ENCODE measurements at regions not wholly inside any gene's neighbourhood (a gene's known extent, or its start where the extent isn't known, plus 50 kb on each side); places are given as distances from the start of the nearest gene placed in this dataset.

DNA sequence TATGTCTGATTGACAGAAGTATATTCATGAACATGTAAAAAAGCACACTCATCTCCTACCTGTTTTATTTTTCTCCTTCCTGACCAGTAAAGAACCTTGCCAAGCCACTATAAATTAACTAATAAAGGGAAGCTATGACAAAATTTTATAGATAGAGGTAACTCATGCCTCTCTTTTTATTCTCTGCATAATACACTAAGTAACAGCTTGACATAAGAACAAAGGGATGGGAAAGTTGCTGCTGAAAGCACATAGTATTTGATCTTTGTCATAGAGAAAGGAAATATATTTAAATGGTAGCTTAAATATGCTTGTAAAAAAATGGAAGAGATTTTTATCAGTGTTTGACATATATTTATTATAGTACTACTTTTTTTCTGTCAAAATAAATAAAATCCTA is 1065.7 kb upstream of the CDH9 start:
- Histone ChIP-seq H3K9me3 (no peaks in the 10 kb centered on the region), H3K27ac (no peak overlapping the region), H3K27me3 (replicated peaks; ENCODE audit: insufficient read depth) (no peaks in the 10 kb centered on the region), H3K36me3 (no peaks in the 10 kb centered on the region), H3K4me3 (no peak overlapping the region), H3K4me1 (ENCODE audit: control insufficient read depth in 1 of 2, low read depth in 2 of 2) (no peaks in the 10 kb centered on the region)
- DNase-seq (ENCODE audit: low spot score) (no peak), ATAC-seq (ENCODE audit: insufficient number of reproducible peaks, low FRiP score, low read depth) (no peak)
- TF ChIP-seq, protein P1, sequence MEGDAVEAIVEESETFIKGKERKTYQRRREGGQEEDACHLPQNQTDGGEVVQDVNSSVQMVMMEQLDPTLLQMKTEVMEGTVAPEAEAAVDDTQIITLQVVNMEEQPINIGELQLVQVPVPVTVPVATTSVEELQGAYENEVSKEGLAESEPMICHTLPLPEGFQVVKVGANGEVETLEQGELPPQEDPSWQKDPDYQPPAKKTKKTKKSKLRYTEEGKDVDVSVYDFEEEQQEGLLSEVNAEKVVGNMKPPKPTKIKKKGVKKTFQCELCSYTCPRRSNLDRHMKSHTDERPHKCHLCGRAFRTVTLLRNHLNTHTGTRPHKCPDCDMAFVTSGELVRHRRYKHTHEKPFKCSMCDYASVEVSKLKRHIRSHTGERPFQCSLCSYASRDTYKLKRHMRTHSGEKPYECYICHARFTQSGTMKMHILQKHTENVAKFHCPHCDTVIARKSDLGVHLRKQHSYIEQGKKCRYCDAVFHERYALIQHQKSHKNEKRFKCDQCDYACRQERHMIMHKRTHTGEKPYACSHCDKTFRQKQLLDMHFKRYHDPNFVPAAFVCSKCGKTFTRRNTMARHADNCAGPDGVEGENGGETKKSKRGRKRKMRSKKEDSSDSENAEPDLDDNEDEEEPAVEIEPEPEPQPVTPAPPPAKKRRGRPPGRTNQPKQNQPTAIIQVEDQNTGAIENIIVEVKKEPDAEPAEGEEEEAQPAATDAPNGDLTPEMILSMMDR (IDR thresholded peaks at IDR 0.05) = no peak

DNA sequence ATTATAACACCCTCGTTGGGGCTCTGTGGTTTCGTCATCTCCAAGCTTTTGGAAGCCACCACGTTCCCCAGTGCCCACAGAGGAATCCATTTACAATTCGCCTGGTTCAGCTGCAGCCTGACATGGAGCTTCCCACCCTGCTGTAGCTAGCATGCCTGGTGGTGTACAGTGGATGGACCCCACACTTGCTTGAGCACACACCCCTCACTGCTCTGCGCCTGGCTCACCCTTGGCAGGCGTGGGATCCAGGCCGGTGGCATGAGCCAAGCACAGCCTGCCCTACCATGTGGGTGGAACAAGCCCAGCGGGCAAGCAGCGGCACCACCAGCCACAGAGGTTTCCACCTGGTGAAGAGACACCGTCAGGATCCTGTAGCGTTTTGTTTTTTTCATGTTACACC is 1045.7 kb upstream of the CDH9 start:
- no peak for ATAC-seq (ENCODE audit: insufficient number of reproducible peaks, low FRiP score, low read depth)
- TF ChIP-seq, protein P1 (IDR thresholded peaks at IDR 0.05) = no peak
- H3K27ac ChIP-seq = no peak overlapping the region
- no peaks in the 10 kb centered on the region for H3K4me1 ChIP-seq (ENCODE audit: control insufficient read depth in 1 of 2, low read depth in 2 of 2)
- DNase-seq (ENCODE audit: low spot score) = no peak
- H3K4me3 ChIP-seq = no peak overlapping the region
- no peaks in the 10 kb centered on the region for H3K36me3 ChIP-seq
- no peaks in the 10 kb centered on the region for H3K9me3 ChIP-seq
- no peaks in the 10 kb centered on the region for H3K27me3 ChIP-seq (replicated peaks; ENCODE audit: insufficient read depth)

DNA sequence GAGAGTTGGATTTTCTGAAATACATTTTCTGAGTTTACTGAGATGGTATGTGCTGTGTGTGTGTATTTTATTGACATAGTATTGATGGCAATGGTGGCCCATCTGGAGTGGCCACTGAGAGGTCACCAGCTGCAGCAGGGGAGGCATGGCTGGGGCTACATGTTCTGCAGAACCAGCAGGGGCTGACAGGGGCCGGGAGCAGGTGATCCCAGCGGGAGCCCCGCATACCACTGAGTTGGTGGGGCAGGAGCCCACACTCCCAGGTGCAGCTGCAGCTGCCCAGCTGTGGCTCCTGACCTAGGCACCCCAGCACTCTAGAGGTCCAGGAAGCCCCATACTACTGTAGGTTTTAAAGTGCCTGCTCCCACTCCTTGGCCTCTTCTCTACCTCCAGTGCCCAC is 1044.2 kb upstream of the CDH9 start:
- Histone ChIP-seq H3K27me3 (replicated peaks; ENCODE audit: insufficient read depth) (no peaks in the 10 kb centered on the region), H3K4me3 (no peak overlapping the region), H3K27ac (no peak overlapping the region), H3K9me3 (no peaks in the 10 kb centered on the region), H3K4me1 (ENCODE audit: control insufficient read depth in 1 of 2, low read depth in 2 of 2) (no peaks in the 10 kb centered on the region), H3K36me3 (no peaks in the 10 kb centered on the region)
- TF ChIP-seq, protein P1 (IDR thresholded peaks at IDR 0.05) = no peak
- ATAC-seq (ENCODE audit: insufficient number of reproducible peaks, low FRiP score, low read depth) (no peak), DNase-seq (ENCODE audit: low spot score) (no peak)

DNA sequence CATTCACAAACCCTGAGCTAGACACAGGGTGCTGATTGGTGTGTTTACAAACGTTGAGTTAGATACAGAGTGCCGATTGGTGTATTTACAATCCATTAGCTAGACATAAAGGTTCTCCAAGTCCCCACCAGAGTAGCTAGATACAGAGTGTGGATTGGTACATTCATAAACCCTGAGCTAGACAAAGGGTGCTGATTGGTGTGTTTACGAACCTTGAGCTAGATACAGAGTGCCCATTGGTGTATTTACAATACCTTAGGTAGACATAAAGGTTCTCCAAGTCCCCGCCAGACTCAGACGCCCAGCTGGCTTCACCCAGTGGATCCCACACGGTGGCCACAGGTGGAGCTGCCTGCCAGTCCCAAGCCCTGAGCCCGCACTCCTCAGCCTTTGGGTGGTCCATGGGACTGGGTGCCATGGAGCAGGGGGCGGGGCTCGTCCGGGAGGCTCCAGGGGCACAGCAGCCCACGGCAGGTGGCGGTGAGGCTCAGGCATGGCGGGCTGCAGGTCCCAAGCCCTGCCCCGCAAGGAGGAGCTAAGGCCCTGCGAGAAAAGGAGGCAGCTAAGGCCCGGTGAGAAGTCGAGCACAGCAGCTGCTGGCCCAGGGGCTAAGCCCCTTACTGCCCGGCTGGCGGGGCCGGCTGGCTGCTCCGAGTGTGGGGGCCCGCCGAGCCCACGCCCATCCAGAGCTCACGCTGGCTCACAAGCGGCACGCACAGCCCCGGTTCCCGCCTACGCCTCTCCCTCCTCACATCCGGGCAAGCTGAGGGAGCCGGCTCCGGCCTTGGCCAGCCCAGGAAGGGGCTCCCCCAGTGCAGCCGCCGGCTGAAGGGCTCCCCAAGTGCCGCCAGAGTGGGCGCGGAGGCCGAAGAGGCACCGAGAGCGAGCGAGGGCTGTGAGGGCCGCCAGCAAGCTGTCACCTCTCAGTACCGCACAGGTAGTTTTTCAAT is 1039.2 kb upstream of the CDH9 start:
- Histone ChIP-seq H3K36me3 (no peaks in the 10 kb centered on the region), H3K9me3 (no peaks in the 10 kb centered on the region), H3K4me3 (no peak overlapping the region), H3K27me3 (replicated peaks; ENCODE audit: insufficient read depth) (no peaks in the 10 kb centered on the region), H3K27ac (no peak overlapping the region), H3K4me1 (ENCODE audit: control insufficient read depth in 1 of 2, low read depth in 2 of 2) (no peaks in the 10 kb centered on the region)
- TF ChIP-seq, protein P1 (IDR thresholded peaks at IDR 0.05) = no peak
- DNase-seq (ENCODE audit: low spot score) (no peak), ATAC-seq (ENCODE audit: insufficient number of reproducible peaks, low FRiP score, low read depth) (no peak)

DNA sequence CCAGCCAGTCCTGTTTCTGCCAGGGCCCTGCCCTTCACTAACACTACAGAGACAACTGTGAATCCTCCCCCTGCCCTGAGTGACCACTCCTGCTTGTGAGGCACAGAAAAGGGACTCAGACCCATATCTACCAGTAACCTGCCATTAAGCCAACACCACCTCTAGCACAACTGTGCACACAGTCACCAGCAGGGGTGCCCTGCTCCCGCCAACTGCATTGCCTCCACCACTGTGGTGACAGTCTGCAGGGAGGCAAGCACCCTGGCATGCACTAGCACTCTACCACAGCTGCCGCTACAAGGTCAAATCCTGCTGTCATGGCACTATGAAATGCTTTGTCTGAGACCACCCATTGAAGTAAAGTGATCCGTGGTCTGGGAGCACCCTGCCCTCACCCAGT is 1028.5 kb upstream of the CDH9 start:
- DNase-seq (ENCODE audit: low spot score) = no peak
- no peaks in the 10 kb centered on the region for H3K9me3 ChIP-seq
- H3K4me3 ChIP-seq = no peak overlapping the region
- ATAC-seq (ENCODE audit: insufficient number of reproducible peaks, low FRiP score, low read depth) = no peak
- no peak overlapping the region for H3K27ac ChIP-seq
- no peaks in the 10 kb centered on the region for H3K36me3 ChIP-seq
- TF ChIP-seq, protein P1 (IDR thresholded peaks at IDR 0.05) = no peak
- no peaks in the 10 kb centered on the region for H3K4me1 ChIP-seq (ENCODE audit: control insufficient read depth in 1 of 2, low read depth in 2 of 2)
- no peaks in the 10 kb centered on the region for H3K27me3 ChIP-seq (replicated peaks; ENCODE audit: insufficient read depth)
